Neural progenitor cell (in vitro differentiated cells): ENCODE measurements at regions not wholly inside any gene's neighbourhood (a gene's known extent, or its start where the extent isn't known, plus 50 kb on each side); places are given as distances from the start of the nearest gene placed in this dataset.

ENCODE experiments used
- CTCF ChIP-seq: fragments of 200-600 bp; sonication (generic); IDR thresholded peaks from 2 replicates; pipeline ENCODE4 v1.5.1; 2017; ENCODE audit warnings: antibody characterized with exemption, mild to moderate bottlenecking
- EZH2 ChIP-seq: fragments of 200-600 bp; sonication (generic); IDR thresholded peaks from 2 replicates; pipeline ENCODE4 v1.6.1; 2017; ENCODE audit warnings: antibody characterized with exemption, mild to moderate bottlenecking, moderate library complexity
- EZH2phosphoT487 ChIP-seq: fragments of 200-600 bp; sonication (generic); IDR thresholded peaks from 2 replicates; pipeline ENCODE4 v1.6.1; 2017; ENCODE audit warnings: antibody characterized with exemption

GRCh38 chr14:101186544-101186943 is 283.0 kb upstream of the RTL1 start:
- TF ChIP-seq CTCF = no peak
- no peak for TF ChIP-seq EZH2
- no peak for TF ChIP-seq EZH2phosphoT487
